ENCODE measurements at regions not wholly inside any gene's neighbourhood (a gene's known extent, or its start where the extent isn't known, plus 50 kb on each side); places are given as distances from the start of the nearest gene placed in this dataset.
A peak's percentile ranks its signal among the peaks of the same experiment; 100 is the strongest.
"Not testable (repeated sequence)": the region's sequence is repeated elsewhere in the genome, so short reads cannot be mapped to it uniquely, and the experiment has no call there.

GRCh38 chr9:115844433-115844832, 309.2 kb upstream of the PAPPA start:
- DNase-seq: not testable (repeated sequence)

- DNase-seq: no peak
Observed at GRCh38 chr9:115845648-115846312, 307.8 kb upstream of the PAPPA start.

GRCh38 chr9:115847216-115847615, 306.4 kb upstream of the PAPPA start:
- DNase-seq: no peak

- no peak for DNase-seq
Observed at GRCh38 chr9:115849679-115850412, 303.7 kb upstream of the PAPPA start.

- no peak for DNase-seq
Observed at GRCh38 chr9:115850548-115851304, 302.9 kb upstream of the PAPPA start.

GRCh38 chr9:115855458-115856133, 298.0 kb upstream of the PAPPA start:
- no peak for DNase-seq

GRCh38 chr9:115858421-115858820, 295.2 kb upstream of the PAPPA start:
- not testable (repeated sequence) for DNase-seq

GRCh38 chr9:115862021-115862420, 291.6 kb upstream of the PAPPA start:
- no peak for DNase-seq

- DNase-seq: no peak
Observed at GRCh38 chr9:115864581-115864980, 289.0 kb upstream of the PAPPA start.

GRCh38 chr9:115867326-115867725, 286.3 kb upstream of the PAPPA start:
- no peak for DNase-seq

- no peak for DNase-seq
Observed at GRCh38 chr9:115877852-115878438, 275.6 kb upstream of the PAPPA start.

- DNase-seq: no peak
Observed at GRCh38 chr9:115879451-115879850, 274.1 kb upstream of the PAPPA start.

- no peak for DNase-seq
Observed at GRCh38 chr9:115880221-115880885, 273.2 kb upstream of the PAPPA start.

- no peak for DNase-seq
Observed at GRCh38 chr9:115882911-115883310, 270.7 kb upstream of the PAPPA start.

GRCh38 chr9:115883467-115884329, 269.9 kb upstream of the PAPPA start:
- peak; percentile 21 to 30 for DNase-seq

- DNase-seq: no peak
Observed at GRCh38 chr9:115884846-115885245, 268.7 kb upstream of the PAPPA start.

GRCh38 chr9:115888131-115888530, 265.5 kb upstream of the PAPPA start:
- DNase-seq: no peak

GRCh38 chr9:115891929-115892328, 261.7 kb upstream of the PAPPA start:
- no peak for DNase-seq

- DNase-seq: not testable (repeated sequence)
Observed at GRCh38 chr9:115898478-115898877, 255.1 kb upstream of the PAPPA start.

- no peak for DNase-seq
Observed at GRCh38 chr9:115900698-115901097, 252.9 kb upstream of the PAPPA start.

- DNase-seq: no peak
Observed at GRCh38 chr9:115910959-115911358, 242.6 kb upstream of the PAPPA start.
